Body of pancreas (tissue), 4 donors: ENCODE measurements at regions not wholly inside any gene's neighbourhood (a gene's known extent, or its start where the extent isn't known, plus 50 kb on each side); places are given as distances from the start of the nearest gene placed in this dataset.
"Not testable (repeated sequence)": the region's sequence is repeated elsewhere in the genome, so short reads cannot be mapped to it uniquely, and the experiment has no call there.

Source experiments
- ATAC-seq: fragments of 150-250 bp; one replicate; pipeline ENCODE4 v1.9.1; 2016
- DNase-seq, 4 donors: peaks; one replicate each; pipeline ENCODE4 v3.0.0-alpha.2; 2019
- H3K27ac ChIP-seq, 4 donors: fragments of 200-600 bp; sonication (generic); 1 replicate in 3 of 4; 2 replicates in 1 of 4; pipeline versions ENCODE4 v1.5.1 to v1.6.1; 2016 to 2019; ENCODE audit warnings: mild to moderate bottlenecking in 1 of 4, mixed read lengths in 1 of 4, moderate library complexity in 1 of 4
- H3K27me3 ChIP-seq, 2 donors: fragments of 200-600 bp; sonication (generic); one replicate each; pipeline ENCODE4 v1.6.0; 2016; ENCODE audit warnings: mild to moderate bottlenecking in 1 of 2
- H3K36me3 ChIP-seq, 2 donors: fragments of 200-600 bp; sonication (generic); replicated peaks in 1 of 2; 2 replicates each; pipeline ENCODE4 v1.5.1; 2016; ENCODE audit warnings: low read depth in 2 of 2; ENCODE audit not compliant: insufficient read depth in 1 of 2
- H3K4me1 ChIP-seq: fragments of 200-600 bp; sonication (generic); one replicate; pipeline ENCODE4 v1.6.0; 2016
- H3K4me3 ChIP-seq, 2 donors: fragments of 200-600 bp; sonication (generic); 1 replicate in 1 of 2; 2 replicates in 1 of 2; pipeline ENCODE4 v1.5.1; 2016 to 2019
- H3K9me3 ChIP-seq, 3 donors: fragments of 200-600 bp; sonication (generic); 1 replicate in 2 of 3; 2 replicates in 1 of 3; pipeline ENCODE4 v1.5.1; 2016
- CTCF ChIP-seq, 7 experiments: fragments of 450-650 bp in 4 of 7; fragments of 200-600 bp in 3 of 7; sonication (generic) in 3 of 7; IDR thresholded peaks; one replicate each; pipeline ENCODE4 v1.5.1; 2016 to 2019; ENCODE audit warnings: antibody characterized with exemption in 7 of 7
- POLR2A ChIP-seq, 3 donors: fragments of 450-650 bp; IDR thresholded peaks; one replicate each; pipeline ENCODE4 v1.6.1; 2016; ENCODE audit warnings: antibody characterized with exemption in 3 of 3, mild to moderate bottlenecking in 2 of 3
- WGBS, 2 donors: methylation state at CpG; one replicate each; pipeline ENCODE4 v1.1.5; 2017; 5-methylcytosine and 5-hydroxymethylcytosine counted together
- intact Hi-C: fragments of 100-400 bp; cut with DNase I; formaldehyde crosslinking; loops from one replicate; pipeline ENCODE4 v1.15.1; 2023

GRCh38 chr7:136123352-136123751 lies 146.2 kb upstream of the MTPN start:
- Histone ChIP-seq H3K27ac (no peak overlapping the region), H3K9me3 (no peaks in the 10 kb centered on the region), H3K4me3 (no peak overlapping the region), H3K4me1 (no peaks in the 10 kb centered on the region), H3K27me3 (no peaks in the 10 kb centered on the region), H3K36me3 (no peaks in the 10 kb centered on the region)
- intact Hi-C loops, result no loop called here
- DNase-seq (no peak), ATAC-seq (no peak)
- no peak for TF ChIP-seq CTCF (IDR thresholded peaks at IDR 0.05)
- WGBS, 2 donors, result 64 to 83% methylated on average over 3 of the region's 3 CpGs

- no peaks in the 10 kb centered on the region for H3K36me3 ChIP-seq
- ATAC-seq, result no peak
- H3K27ac ChIP-seq, result no peak overlapping the region
- no peak overlapping the region for H3K4me3 ChIP-seq
- intact Hi-C loops, result no loop called here
- H3K9me3 ChIP-seq, result no peaks in the 10 kb centered on the region
- no peaks in the 10 kb centered on the region for H3K4me1 ChIP-seq
- no peaks in the 10 kb centered on the region for H3K27me3 ChIP-seq
- DNase-seq, result no peak
- no peak for TF ChIP-seq CTCF (IDR thresholded peaks at IDR 0.05)
- TF ChIP-seq POLR2A (IDR thresholded peaks at IDR 0.05), result no peak
- WGBS, 2 donors, result 11 to 26% methylated on average over 1 of the region's 1 CpG
Observed at GRCh38 chr7:136122026-136122425, 144.9 kb upstream of the MTPN start.

GRCh38 chr7:136117539-136117938 lies 140.4 kb upstream of the MTPN start:
- H3K9me3 ChIP-seq, result no peaks in the 10 kb centered on the region
- 70 to 87% methylated on average over 7 of the region's 7 CpGs for WGBS, 2 donors
- intact Hi-C loops, result no loop called here
- DNase-seq (no peak), ATAC-seq (no peak)
- no peaks in the 10 kb centered on the region for H3K36me3 ChIP-seq
- no peak overlapping the region for H3K4me3 ChIP-seq
- H3K27ac ChIP-seq, result no peak overlapping the region
- H3K27me3 ChIP-seq, result no peaks in the 10 kb centered on the region
- no peak for TF ChIP-seq POLR2A (IDR thresholded peaks at IDR 0.05)
- TF ChIP-seq CTCF (IDR thresholded peaks at IDR 0.05), result no peak
- no peaks in the 10 kb centered on the region for H3K4me1 ChIP-seq

- no peaks in the 10 kb centered on the region for H3K4me1 ChIP-seq
- WGBS, 2 donors, result 69% methylated on average over 8 to 11 of the region's 11 CpGs
- ATAC-seq, result no peak
- intact Hi-C loops, result no loop called here
- no peaks in the 10 kb centered on the region for H3K36me3 ChIP-seq
- no peak for TF ChIP-seq POLR2A (IDR thresholded peaks at IDR 0.05)
- no peak for TF ChIP-seq CTCF (IDR thresholded peaks at IDR 0.05)
- H3K4me3 ChIP-seq, result no peak overlapping the region
- no peak for DNase-seq
- no peaks in the 10 kb centered on the region for H3K27me3 ChIP-seq
- H3K9me3 ChIP-seq, result no peaks in the 10 kb centered on the region
- no peak overlapping the region for H3K27ac ChIP-seq
Observed at GRCh38 chr7:136116186-136116585, 139.0 kb upstream of the MTPN start.

GRCh38 chr7:136114966-136115762 lies 138.0 kb upstream of the MTPN start:
- intact Hi-C loops, result no loop called here
- Histone ChIP-seq H3K27ac (no peak overlapping the region), H3K27me3 (no peaks in the 10 kb centered on the region), H3K4me3 (no peak overlapping the region), H3K36me3 (no peaks in the 10 kb centered on the region), H3K4me1 (no peaks in the 10 kb centered on the region), H3K9me3 (no peaks in the 10 kb centered on the region)
- peak; percentile 82 for ATAC-seq
- WGBS, 2 donors, result 30 to 43% methylated on average over 12 to 21 of the region's 21 CpGs
- peak; percentile 50 to 64 (median 52) for DNase-seq
- TF ChIP-seq POLR2A (IDR thresholded peaks at IDR 0.05), result no peak
- peak; percentile 49 to 76 (median 60) for TF ChIP-seq CTCF (IDR thresholded peaks at IDR 0.05)

- H3K4me1 ChIP-seq, ATAC-seq, intact Hi-C loops, H3K36me3 ChIP-seq, DNase-seq, H3K4me3 ChIP-seq, H3K27me3 ChIP-seq, H3K27ac ChIP-seq, H3K9me3 ChIP-seq: not testable (repeated sequence)
- WGBS, 2 donors, result 56 to 62% methylated on average over 6 of the region's 6 CpGs
Observed at GRCh38 chr7:136114467-136114866, 137.3 kb upstream of the MTPN start.

- H3K36me3 ChIP-seq, H3K4me3 ChIP-seq, H3K27ac ChIP-seq, ATAC-seq, intact Hi-C loops, H3K4me1 ChIP-seq, H3K27me3 ChIP-seq, DNase-seq, H3K9me3 ChIP-seq: not testable (repeated sequence)
- WGBS, 2 donors, result 0 to 22% methylated on average over 1 of the region's 1 CpG
Observed at GRCh38 chr7:136109037-136109436, 131.9 kb upstream of the MTPN start.
